ENCODE measurements at regions not wholly inside any gene's neighbourhood (a gene's known extent, or its start where the extent isn't known, plus 50 kb on each side); places are given as distances from the start of the nearest gene placed in this dataset.

DNA sequence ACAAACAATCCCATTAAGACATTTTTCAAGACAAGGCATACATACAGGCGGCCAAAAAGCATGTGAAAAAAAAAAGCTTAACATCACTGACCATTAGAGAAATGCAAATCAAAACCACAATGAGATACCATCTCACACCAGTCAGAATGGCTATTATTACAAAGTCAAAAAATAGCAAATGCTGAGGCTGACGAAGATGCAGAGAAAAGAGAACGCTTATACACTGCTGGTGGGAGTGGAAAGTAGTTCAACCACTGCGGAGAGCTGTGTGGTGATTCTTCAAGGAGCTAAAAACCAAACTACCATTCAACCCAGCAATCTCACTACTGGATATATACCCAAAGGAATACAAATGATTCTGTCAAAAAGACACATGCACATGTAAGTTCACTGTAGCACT, 216.7 kb downstream of the FOXG1 start:
- TF ChIP-seq NFYB (IDR thresholded peaks at IDR 0.05; ENCODE audit: extremely low read depth, insufficient read length) = no peak
- TF ChIP-seq TEAD2 (tag; IDR thresholded peaks at IDR 0.05) = no peak
- TF ChIP-seq DNMT1 (IDR thresholded peaks at IDR 0.05) = no peak
- TF ChIP-seq HNRNPLL (IDR thresholded peaks at IDR 0.05; ENCODE audit: low read depth, low read length, poor library complexity, severe bottlenecking) = no peak
- TF ChIP-seq, protein P1, sequence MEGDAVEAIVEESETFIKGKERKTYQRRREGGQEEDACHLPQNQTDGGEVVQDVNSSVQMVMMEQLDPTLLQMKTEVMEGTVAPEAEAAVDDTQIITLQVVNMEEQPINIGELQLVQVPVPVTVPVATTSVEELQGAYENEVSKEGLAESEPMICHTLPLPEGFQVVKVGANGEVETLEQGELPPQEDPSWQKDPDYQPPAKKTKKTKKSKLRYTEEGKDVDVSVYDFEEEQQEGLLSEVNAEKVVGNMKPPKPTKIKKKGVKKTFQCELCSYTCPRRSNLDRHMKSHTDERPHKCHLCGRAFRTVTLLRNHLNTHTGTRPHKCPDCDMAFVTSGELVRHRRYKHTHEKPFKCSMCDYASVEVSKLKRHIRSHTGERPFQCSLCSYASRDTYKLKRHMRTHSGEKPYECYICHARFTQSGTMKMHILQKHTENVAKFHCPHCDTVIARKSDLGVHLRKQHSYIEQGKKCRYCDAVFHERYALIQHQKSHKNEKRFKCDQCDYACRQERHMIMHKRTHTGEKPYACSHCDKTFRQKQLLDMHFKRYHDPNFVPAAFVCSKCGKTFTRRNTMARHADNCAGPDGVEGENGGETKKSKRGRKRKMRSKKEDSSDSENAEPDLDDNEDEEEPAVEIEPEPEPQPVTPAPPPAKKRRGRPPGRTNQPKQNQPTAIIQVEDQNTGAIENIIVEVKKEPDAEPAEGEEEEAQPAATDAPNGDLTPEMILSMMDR (IDR thresholded peaks at IDR 0.05 in 2 of 3, conservative IDR thresholded peaks at IDR 0.05 in 1 of 3; ENCODE audit: insufficient read depth in 2 of 3, low read depth in 1 of 3, low read length in 3 of 3) = no peak
- TF ChIP-seq MXI1 (IDR thresholded peaks at IDR 0.05; ENCODE audit: low read depth, low read length) = no peak
- no peak for TF ChIP-seq RBFOX2 (IDR thresholded peaks at IDR 0.05; ENCODE audit: low read depth, low read length)
- no peak for TF ChIP-seq CBX5 (IDR thresholded peaks at IDR 0.05; ENCODE audit: borderline replicate concordance, low read depth)
- TF ChIP-seq POLR2AphosphoS5 (IDR thresholded peaks at IDR 0.05; ENCODE audit: control insufficient read depth, insufficient read depth, low read depth, low read length) = no peak
- TF ChIP-seq, protein P2, sequence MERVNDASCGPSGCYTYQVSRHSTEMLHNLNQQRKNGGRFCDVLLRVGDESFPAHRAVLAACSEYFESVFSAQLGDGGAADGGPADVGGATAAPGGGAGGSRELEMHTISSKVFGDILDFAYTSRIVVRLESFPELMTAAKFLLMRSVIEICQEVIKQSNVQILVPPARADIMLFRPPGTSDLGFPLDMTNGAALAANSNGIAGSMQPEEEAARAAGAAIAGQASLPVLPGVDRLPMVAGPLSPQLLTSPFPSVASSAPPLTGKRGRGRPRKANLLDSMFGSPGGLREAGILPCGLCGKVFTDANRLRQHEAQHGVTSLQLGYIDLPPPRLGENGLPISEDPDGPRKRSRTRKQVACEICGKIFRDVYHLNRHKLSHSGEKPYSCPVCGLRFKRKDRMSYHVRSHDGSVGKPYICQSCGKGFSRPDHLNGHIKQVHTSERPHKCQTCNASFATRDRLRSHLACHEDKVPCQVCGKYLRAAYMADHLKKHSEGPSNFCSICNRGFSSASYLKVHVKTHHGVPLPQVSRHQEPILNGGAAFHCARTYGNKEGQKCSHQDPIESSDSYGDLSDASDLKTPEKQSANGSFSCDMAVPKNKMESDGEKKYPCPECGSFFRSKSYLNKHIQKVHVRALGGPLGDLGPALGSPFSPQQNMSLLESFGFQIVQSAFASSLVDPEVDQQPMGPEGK (CRISPR knock-in tag; IDR thresholded peaks at IDR 0.05; ENCODE audit: borderline replicate concordance) = no peak
- TF ChIP-seq JUN (IDR thresholded peaks at IDR 0.05; ENCODE audit: borderline replicate concordance, low read depth, low read length) = no peak
- TF ChIP-seq JUN (CRISPR knock-in tag; IDR thresholded peaks at IDR 0.05; ENCODE audit: borderline replicate concordance) = no peak
- no peak for TF ChIP-seq LEF1 (IDR thresholded peaks at IDR 0.05)
